ENCODE measurements at regions not wholly inside any gene's neighbourhood (a gene's known extent, or its start where the extent isn't known, plus 50 kb on each side); places are given as distances from the start of the nearest gene placed in this dataset.

DNA sequence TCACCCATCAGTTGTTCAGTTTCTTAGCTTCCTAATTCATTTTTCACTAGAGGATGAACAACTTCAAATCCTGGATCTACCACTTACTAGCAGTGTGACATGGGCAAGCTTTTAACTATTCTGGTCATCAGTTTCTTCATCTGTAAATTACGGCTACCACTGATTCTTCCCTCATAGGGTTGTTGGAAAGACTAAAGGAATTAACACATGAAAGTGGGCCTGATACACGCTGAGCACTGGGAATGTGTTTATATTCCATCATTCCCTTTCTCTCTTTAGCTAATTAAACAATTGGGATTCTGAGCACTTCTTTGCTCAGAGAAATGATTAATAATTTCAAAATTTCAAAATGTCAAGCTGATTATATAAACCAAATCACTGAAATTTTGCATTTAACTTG is 862.3 kb upstream of the GCFC2 start:
- DNase-seq = no peak

DNA sequence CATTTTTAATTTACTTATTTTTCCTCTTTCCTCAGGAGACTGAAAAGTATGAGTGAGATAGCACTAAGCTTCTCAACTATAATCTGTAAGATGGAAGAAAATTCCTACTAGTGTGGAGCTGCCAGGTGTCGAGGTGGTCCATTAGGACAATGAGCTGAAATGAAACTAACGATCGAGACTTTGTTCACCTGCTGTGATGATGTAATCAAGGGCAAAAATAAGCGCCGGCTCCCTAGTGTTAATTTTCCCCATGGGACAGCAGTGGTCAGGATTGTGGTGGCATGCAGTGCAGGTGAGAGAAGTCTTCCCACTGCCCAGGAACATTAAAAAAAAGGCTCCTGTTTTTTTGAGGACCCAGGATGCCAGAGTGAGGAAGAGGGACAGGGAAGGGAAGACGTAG is 859.1 kb upstream of the GCFC2 start:
- DNase-seq = no peak

DNA sequence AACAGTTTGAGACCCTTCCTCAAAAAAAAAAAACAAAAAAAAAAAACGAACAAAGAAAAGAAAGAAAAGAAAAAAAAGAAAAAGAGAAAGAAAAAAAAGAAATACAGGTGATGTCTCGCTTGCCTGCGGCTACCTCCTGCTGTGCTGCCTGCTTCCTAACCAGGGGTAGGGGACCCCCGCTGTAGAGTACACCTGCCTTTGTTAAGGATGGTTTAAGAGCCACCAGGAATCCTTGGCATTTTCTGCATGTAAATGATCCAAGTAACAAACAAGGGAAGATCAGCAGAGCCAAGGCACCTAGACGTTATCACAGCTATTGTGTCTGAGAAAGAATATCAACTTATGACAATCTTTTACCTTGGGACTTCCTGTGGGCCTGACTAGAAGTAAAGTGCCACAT is 856.8 kb upstream of the GCFC2 start:
- no peak for DNase-seq

DNA sequence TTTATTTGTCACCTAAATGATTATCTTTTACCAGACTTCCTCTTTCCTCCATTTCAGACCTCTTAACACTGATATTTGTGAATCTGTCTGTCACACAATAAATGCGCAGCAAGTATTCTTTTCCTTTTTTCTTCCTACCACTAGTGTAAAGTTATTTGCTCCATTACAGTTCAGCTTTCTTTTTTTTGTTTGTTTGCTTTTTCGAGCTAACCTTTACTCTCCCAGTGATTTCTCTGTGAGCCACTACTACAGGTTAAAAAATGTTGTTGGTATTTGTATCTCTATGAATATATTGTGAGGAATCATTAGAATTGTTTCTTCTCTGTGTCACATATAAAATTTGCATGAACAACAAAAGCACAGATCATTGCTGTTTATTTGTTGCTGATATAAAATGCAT is 854.0 kb upstream of the GCFC2 start:
- no peak for DNase-seq

DNA sequence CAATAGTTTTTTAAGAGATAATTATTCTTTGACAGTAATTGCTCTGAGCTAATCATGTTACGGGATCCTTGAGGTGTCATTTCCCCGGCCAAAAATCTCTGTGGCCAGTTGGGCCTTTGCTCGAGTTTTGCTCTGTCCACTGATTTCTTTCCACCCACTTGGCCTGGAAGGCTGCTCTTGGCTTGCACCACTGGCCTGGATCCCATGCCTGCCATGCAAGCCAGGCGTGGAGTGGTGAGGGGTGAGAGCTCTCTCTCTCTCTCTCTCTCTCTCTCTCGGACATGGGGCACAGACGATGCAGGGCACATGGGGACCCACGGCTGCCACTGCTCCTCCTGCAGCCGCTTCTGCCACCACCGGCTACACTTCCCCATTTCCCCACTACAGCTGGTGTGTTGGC is 853.0 kb upstream of the GCFC2 start:
- no peak for DNase-seq

DNA sequence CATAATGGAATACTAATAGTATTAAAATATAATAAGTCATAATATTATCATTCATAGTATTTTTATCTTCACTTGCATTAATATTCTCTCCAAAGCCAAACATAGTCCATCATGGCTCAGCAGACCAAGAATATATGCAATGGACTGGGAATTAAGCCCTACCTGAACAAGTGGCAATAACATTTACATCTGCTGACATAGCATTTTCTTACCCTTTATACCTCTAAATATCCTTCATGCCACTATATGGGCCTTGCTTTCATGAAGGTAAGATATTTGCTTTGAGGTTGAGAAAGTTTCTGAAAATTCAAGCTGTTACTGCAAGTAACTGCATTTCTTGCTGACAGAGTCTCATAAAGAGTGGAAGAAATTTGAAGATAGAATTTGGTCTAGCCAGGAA is 847.4 kb upstream of the GCFC2 start:
- no peak for DNase-seq

DNA sequence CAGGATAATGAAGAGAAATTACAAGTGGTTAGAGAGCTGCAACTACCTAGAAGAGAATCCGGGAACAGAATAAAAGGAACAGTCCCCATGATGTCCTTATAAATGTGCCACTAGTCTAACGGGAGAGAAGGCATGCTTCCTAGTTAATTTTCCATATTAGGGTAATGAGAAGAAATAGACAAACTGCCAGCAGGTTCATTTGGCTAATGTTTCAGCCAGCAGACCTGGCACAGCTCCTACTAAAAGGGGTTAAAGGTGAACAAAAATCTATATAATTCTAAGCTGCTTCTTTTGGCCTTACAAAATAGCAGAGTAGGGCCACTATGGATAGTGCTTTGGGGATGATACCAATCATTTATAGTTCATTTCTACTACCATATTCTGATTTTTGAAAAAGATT is 845.3 kb upstream of the GCFC2 start:
- DNase-seq = no peak

DNA sequence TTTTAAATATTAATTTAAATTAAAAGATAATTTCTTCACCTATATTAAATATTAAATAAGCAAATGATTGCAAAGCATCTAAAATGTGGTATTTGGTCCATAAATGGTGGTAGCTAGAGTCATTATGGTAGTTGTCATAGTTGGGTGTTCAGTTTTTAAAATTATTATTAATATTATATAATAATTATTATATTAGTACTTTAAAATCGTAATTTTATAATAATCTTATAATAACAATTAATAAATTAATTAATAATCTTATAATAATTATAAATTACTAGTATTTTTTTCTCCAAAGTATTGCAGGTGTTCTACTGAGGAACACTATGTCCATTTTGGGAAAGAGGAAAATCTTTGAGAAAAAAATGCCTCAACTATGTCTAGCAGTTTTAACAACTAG is 835.5 kb upstream of the GCFC2 start:
- DNase-seq = no peak

DNA sequence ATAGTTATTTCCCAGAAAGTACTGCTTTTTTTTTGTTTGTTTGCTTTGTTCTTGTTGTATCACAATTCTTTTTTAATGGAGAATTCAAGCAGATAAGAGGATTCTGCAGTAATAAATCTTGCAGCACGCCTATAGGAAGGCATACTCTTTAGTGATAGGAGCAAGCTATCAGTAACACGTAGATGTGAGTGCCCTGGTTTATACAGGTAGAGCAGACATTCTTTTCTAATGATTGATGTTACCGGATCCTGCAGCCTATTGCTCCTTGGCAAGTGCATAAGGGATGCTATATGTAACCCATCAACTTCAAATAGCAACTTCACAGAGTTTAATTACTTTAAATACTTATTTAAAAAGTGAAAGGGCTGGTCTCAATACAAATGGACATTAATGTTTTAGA is 834.2 kb upstream of the GCFC2 start:
- DNase-seq = no peak

DNA sequence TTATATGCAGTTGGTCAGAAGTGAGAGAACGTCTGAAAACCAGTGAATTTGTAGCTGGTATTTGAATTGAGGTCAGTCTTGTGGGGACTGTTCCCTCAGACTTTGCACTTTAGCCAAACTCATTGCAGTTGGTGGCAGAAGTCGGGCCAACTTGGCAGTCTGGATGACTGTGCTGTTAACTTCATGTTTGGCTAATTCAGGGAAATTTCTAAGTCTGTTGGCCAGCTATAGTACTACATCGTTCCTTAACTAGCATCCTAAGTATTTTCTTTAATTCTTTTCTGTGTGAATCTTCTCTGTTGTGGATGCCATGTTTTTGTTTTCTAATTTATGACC is 806.8 kb upstream of the GCFC2 start:
- DNase-seq = no peak

DNA sequence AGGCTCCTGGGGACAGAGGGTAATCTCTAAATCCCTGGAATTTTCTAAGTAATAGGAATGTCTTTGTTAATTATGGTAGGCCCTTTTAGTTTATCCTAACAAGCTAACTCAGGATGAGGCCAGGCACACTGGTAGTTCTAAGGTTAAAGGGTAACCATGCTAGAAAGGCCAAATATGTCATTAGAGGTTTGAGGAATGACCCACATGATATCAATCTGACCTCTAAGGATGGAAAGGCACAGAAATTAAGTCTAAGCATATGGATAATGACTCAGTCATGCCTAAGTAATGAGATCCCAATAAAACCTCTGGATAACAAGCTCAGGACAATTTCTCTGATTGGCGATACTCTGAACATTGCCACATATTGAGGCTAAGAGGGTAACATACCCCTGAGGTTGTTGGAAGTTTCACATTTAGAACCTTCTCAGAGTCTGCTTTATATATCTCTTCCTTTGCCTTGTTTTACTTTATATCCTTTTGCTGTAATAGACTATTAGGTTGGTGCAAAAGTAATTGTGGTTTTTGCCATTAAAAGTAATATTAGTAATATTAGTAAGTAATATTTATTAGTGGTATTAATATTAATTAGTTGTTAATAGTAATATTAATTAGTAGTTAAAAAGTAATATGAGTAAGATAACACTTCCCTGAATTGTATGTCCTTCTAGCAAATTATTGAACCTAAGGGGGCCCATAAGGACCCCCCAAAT is 806.3 kb upstream of the GCFC2 start:
- DNase-seq = no peak

DNA sequence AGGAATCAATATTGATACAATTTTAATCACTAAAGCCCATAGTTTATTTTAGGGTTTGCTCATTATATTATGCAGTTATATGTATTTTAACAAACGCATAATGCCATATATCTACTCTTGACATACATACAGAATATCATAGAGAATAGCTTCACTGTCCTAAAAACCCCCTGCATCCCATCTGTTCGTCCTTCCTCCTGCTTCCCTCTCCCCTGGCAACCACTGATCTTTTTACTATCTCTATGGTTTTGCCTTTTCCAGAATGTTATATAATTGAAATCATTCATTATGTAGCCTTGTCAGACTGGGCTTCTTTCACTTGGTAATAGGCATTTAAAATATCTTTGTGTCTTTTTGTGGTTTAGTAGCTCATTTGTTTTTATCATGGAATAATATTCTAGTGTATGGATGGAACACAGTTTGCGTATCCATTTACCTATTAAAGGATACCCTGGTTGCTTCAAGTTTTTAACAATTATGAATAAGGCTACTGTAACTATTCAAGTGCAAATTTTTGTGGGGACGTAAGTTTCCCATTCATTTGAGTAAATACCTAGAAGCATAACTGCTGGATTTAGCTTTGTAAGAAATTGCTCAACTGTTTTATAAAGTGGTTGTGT is 801.6 kb upstream of the GCFC2 start:
- no peak for DNase-seq

DNA sequence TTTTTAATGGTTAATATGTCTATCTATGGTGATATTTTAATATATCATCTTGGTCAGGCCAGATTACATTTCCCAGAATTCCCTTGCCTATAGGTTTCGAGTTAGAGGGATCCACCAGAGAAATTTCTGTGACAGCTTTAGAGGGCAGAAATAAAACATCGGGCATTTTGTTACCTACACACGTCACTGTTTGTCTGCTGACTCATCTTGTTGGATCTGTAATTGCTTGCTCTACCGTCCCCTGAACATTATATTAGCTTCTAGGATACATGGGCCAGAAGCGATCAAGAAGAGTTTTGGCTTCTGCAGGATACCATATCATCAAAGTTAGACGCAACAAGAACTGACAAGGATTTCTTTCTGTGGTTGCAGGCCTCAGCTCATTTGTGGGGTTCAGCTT is 795.8 kb upstream of the GCFC2 start:
- DNase-seq = no peak

DNA sequence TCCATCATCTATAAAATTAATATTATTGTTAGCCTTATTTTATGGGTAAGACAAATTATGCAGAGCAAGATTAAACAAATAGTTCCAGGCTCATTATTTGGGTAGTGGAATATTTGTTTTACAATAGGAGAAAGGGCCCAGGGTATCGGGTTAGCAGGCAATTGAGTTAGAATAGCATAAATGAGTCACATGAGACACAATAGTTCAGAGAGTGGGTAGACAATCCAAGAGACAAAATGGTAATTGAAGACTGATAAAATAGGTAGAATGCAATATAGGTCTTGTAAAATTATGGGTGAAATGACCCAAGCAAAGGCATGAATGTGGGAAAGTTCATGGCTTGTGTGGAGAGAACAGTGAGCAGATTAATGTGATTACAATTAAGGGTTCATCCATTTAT is 790.9 kb upstream of the GCFC2 start:
- DNase-seq = no peak

DNA sequence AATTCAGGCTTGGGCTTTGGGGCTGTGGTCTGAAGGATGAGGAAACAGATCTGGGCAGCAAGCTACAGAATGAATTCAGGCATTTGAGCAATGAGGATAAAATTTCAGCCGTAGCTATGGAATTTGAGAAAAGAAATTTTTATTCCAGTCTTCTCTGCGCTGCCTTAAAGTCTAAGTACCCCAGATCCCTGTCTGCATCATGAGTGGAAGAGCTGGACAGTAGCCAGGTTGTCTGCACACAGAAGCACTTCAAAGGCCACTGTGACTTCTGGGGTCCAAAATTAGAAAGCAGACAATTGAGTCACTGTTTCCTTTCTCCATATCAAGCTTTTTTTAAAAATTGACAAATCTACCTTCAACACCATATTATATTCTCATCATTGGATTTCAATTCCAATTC is 787.6 kb upstream of the GCFC2 start:
- DNase-seq = no peak

DNA sequence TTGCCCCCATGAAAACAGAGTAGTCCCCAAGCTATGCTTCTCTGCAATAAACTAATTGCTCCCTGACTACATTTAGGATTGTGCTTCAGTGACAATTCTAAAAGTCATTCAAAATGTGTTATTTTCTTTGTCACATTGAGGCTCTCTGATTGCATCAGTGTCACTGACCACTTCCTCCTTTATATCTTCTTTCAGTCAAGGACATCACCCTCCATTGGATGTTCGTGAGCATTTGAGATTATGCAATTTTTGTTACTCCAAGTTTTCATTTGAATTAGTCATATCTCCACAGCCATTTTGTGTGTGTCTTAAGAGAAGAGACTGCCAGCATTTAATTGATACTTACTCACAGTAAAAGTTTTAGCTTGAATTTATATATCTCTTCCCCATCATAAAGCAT is 780.8 kb upstream of the GCFC2 start:
- DNase-seq = no peak

DNA sequence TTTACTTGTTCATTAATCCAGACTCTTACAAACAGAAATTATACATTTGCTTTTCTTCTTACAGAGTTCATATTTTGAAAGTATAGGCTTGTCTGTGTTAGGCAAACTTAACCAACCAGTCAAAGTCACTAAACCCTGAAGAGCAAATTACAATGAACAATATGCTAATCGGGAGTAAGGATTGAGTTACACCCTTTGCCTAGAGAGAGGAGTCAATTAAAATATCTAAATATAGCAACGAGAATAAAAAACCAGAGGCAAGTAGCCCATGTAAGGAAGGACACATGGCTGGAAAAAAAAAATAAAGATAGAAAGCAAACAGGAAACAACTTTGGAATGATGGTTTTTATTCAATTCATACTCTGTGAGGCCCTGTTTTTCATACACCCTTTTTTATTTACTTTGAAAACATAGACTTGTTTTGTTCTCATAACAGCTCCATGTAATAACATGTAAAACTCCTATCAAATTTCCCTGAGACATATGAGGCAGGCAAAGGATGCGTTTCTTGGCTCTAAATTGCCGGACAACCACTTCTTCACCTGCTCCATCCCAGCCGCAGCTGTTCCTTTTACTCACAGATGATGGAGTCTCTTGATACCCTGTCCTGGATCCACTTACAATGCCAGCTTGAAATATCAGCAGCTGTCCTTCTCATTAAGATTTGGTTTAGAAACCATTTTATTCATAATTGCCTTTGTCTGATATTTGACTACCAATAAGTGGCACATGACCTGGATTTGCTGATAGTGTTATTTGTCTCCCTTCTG is 767.7 kb upstream of the GCFC2 start:
- no peak for DNase-seq

DNA sequence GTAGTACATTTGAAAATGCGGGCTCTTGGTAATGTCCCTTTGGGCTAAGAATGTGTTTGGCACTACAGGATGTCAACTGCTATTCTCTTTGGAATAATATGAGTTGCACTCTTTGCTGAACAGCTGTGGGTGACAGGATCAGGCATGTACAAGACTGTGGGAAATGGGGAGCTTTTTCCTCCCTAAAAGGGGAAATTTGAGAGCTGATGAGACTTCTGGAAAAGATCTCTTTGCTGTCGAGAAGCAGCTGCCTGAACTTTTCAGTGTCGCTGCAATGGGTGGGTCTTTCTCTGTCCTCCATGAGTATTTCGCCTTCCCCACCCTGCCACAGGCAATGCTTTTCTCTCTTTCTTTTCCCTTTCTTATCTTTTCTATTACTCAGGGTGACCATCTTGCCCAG is 762.2 kb upstream of the GCFC2 start:
- no peak for DNase-seq

DNA sequence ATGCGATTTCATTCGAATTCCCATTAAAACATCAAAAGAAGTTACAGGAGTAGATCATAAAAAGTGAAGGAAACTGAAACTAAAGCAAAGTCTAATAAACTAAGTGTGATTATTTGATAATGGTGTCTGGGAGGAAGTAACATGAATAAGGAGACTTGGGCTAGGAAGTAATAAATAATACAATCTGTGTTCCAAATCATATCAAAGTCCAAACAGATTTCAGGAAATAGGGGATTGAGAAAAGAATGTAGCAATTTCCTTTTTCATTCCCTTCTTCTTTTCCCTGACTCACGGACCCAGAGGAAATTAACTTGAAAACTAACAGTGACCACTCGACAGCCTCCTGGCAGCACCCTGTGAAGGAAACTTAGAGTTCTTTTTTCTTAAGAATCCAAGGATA is 758.4 kb upstream of the GCFC2 start:
- no peak for DNase-seq

DNA sequence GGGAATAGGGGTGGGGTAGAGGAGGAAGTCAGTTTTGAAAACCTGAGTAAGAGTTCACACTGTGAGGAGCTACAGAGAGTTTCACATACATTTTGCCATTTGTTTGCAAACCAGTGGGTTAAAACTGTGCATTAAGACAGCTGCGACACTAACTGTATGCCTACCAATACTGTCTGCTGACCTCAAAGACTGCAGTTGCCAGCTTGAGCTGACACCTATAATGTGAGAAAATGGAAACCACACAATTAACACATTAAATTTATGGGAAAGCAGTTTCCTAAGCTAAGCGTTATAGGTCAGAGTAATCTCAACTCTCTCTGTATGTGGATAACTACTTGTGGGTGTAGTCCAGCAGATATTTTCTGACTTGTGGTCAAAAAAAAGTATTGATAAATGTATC is 756.6 kb upstream of the GCFC2 start:
- DNase-seq = no peak

DNA sequence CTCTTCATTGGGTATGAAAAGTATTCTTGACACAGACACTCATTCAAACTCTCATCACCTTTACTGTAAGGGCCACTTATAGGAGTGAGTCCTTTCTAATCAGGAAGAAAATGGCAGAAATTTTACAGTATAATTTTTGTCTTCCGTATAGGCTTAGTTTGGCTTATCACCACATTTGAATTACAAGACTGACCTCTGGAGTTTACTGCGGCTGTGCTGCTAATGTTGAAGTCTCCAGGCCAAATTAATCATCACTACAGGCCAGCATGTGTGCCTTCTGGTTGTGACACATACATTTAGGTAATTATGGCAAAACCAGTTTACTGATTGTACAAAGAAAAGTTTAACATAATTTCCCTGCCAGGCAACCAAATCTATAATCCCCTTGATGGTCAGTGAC is 753.6 kb upstream of the GCFC2 start:
- DNase-seq = no peak

DNA sequence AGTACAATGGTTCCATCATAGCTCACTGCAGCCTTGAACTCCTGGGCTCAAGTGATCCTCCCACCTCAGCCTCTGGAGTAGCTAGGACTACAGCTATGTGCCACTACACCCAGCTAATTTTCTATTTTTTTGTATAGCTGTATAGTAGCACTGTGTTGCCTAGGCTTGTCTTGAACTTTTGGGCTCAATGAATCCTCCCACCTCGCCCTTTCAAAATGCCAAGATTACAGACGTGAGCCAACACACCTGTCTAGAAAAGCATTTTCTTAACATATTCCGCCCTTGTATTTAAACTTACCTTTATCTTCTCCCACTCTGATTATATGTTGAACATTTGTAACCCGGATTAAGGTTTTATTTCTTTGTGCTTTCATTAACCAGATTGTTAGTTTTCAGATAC is 750.7 kb upstream of the GCFC2 start:
- DNase-seq = no peak

DNA sequence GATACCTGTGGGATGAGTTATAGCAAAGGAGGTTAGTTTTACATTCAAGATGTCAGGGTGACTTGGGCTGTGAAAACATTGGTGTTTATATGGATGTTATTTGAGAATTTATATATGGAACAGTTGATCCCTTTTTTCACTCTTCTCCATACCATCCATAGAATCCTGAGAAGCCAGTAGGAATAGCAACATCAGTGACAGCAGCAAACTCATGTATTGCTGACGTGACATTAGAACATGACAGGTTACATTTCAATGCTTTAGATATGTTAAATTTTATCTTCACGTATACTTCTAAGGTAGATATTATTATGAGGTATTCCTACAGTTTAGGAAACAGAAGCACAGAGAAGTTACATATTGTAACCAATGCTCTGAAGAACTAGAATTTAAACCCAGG is 745.2 kb upstream of the GCFC2 start:
- no peak for DNase-seq

DNA sequence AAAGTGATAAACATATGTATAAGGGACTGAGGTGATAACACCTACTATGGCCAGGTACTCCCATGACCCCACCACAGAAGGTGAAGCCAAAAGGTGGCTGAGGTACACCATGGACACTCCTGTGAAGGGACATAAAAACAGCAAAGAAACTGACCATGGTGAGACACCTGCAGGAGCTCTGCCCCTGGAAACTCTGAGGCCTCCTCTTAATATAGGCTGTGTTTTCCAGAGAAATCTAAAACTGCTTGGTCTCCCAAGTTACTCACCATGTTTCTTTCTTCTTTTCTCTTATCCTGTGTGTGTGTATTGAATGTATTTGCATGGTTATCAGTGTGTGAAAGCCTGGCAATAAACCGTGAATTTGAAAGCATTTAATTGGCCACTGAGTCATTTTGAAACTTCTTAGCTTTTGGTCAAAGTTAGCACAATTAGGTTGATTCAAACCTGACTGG is 739.3 kb upstream of the GCFC2 start:
- DNase-seq = no peak

DNA sequence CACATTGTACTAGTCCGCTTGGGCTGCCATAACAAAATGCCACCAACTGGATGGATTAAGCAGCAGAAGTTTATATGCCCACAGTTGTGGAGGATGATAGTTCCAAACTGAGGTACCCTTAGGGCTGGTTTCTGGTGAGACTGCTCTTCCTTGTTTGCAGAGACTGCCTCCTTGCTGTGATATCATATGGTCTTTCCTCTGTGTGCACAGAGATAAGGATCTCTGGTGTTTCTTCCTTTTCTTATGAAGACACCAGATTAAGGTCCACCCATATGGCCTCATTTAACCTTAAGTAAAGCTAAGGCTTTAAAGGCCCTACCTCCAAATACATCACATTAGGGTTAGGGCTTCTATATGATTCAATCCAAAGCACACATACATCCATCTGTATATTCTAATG is 738.2 kb upstream of the GCFC2 start:
- DNase-seq = no peak

Measured in activated CD8-positive, alpha-beta memory T cell treated with anti-CD3 and anti-CD28 coated beads for 24 hours (primary cell).